HepG2 (cell line): ENCODE measurements at regions not wholly inside any gene's neighbourhood (a gene's known extent, or its start where the extent isn't known, plus 50 kb on each side); places are given as distances from the start of the nearest gene placed in this dataset.

Experiments
- ATAC-seq: fragments of 200-7000 bp; cut with Tn5 transposase; 3 replicates; pipeline ENCODE4 v1.9.1; 2020; ENCODE audit warnings: mild to moderate bottlenecking, moderate library complexity
- BruUV-seq: library from RNA; stranded (reverse); fragments of 400-500 nt; replicated peaks from 2 replicates; lab custom pipeline; 2021; lab: Mats Ljungman, UMichigan
- CTCF ChIA-PET: fragments of 300-600 bp; formaldehyde crosslinking; extraction: SDS; loops from one replicate; lab custom pipeline; 2021; ENCODE audit warnings: low total read pairs, inconsistent platforms, low intra/inter-chr PET ratio; lab: Yijun Ruan, JAX
- POLR2A ChIA-PET: fragments of 350-600 bp; sonication (Branson Sonifier 250); formaldehyde crosslinking; loops from one replicate; lab custom pipeline; 2020; ENCODE audit warnings: antibody characterized with exemption, inconsistent platforms; lab: Yijun Ruan, JAX
- DNase-seq: peaks from one replicate; pipeline ENCODE4 v3.0.0-alpha.2; 2015; ENCODE audit warnings: low spot score
- FAIRE-seq: peaks from 3 replicates; lab custom pipeline; 2011; peaks lifted over from hg19 to GRCh38; lab: Jason Lieb, UNC
- H2AFZ ChIP-seq: one replicate; pipeline ENCODE4 v1.6.1; 2011; ENCODE audit warnings: low read length, inconsistent platforms
- H3K27ac ChIP-seq: fragments of 300-600 bp; 3 replicates; pipeline ENCODE4 v1.8.0; 2011; ENCODE audit warnings: mixed run types, mild to moderate bottlenecking, mixed read lengths, low read length, inconsistent platforms; ENCODE audit not compliant: insufficient read depth; ENCODE audit errors: extremely low read length
- H3K27me3 ChIP-seq, 2 experiments: fragments of 200-600 bp in 1 of 2; 2 replicates in 1 of 2; 3 replicates in 1 of 2; pipeline versions ENCODE4 v1.6.0 to v1.8.0; 2011; ENCODE audit warnings: low read length in 2 of 2, mild to moderate bottlenecking in 2 of 2, moderate library complexity in 2 of 2, inconsistent platforms in 1 of 2; ENCODE audit not compliant: insufficient read depth in 2 of 2, control insufficient read depth in 1 of 2
- H3K36me3 ChIP-seq, 2 experiments: fragments of 200-600 bp in 1 of 2; replicated peaks in 1 of 2; 2 replicates in 1 of 2; 3 replicates in 1 of 2; pipeline versions ENCODE4 v1.5.1 to v1.8.0; 2011; ENCODE audit warnings: low read length in 2 of 2, inconsistent platforms in 1 of 2; ENCODE audit not compliant: insufficient read depth in 2 of 2, control insufficient read depth in 1 of 2
- H3K4me1 ChIP-seq: 2 replicates; pipeline ENCODE4 v1.5.1; 2012; ENCODE audit warnings: low read length, inconsistent platforms; ENCODE audit not compliant: insufficient read depth
- H3K4me2 ChIP-seq: 2 replicates; pipeline ENCODE4 v1.6.0; 2011; ENCODE audit warnings: low read depth, low read length, inconsistent platforms
- H3K4me3 ChIP-seq, 3 experiments: fragments of 200-600 bp in 1 of 3; sonication (generic), shearing (Covaris generic) in 1 of 3; replicated peaks in 1 of 3; 2 replicates each; pipeline ENCODE4 v1.5.1; 2011 to 2016; ENCODE audit warnings: low read length in 3 of 3, inconsistent platforms in 2 of 3, low read depth in 2 of 3, mild to moderate bottlenecking in 2 of 3, control low read depth in 1 of 3, mixed read lengths in 1 of 3; ENCODE audit not compliant: insufficient read depth in 1 of 3
- H3K79me2 ChIP-seq: one replicate; pipeline ENCODE4 v1.6.1; 2011; ENCODE audit warnings: low read length, inconsistent platforms; ENCODE audit not compliant: insufficient read depth
- H3K9ac ChIP-seq: 2 replicates; pipeline ENCODE4 v1.6.0; 2011; ENCODE audit warnings: mild to moderate bottlenecking, low read depth, low read length, inconsistent platforms; ENCODE audit not compliant: insufficient read depth
- H3K9me3 ChIP-seq: 2 replicates; pipeline ENCODE4 v1.5.1; 2012; ENCODE audit warnings: mild to moderate bottlenecking, low read length
- H4K20me1 ChIP-seq: 2 replicates; pipeline ENCODE4 v1.6.0; 2011; ENCODE audit warnings: inconsistent platforms, mild to moderate bottlenecking, low read length, moderate library complexity; ENCODE audit not compliant: insufficient read depth
- CAMTA2 ChIP-seq: sonication (generic); formaldehyde crosslinking; IDR thresholded peaks from 2 replicates; pipeline ENCODE4 v1.4.0; 2020; ENCODE audit warnings: mild to moderate bottlenecking, missing genetic modification reagents, borderline replicate concordance
- JDP2 ChIP-seq: sonication (generic); formaldehyde crosslinking; IDR thresholded peaks from 2 replicates; pipeline ENCODE4 v1.8.1; 2022; ENCODE audit warnings: missing genetic modification reagents, borderline replicate concordance
- KDM2A ChIP-seq: sonication (generic); formaldehyde crosslinking; IDR thresholded peaks from 2 replicates; pipeline ENCODE4 v1.4.0; 2020; ENCODE audit warnings: low read depth, missing genetic modification reagents, borderline replicate concordance
- KDM6A ChIP-seq: IDR thresholded peaks from 2 replicates; pipeline ENCODE4 v1.6.1; 2016; ENCODE audit warnings: low read depth
- MED8 ChIP-seq: sonication (generic); formaldehyde crosslinking; IDR thresholded peaks from 2 replicates; pipeline ENCODE4 v1.8.1; 2023; ENCODE audit warnings: mild to moderate bottlenecking, missing genetic modification reagents; ENCODE audit not compliant: insufficient replicate concordance
- SP5 ChIP-seq: IDR thresholded peaks from 2 replicates; pipeline ENCODE4 v1.6.1; 2016; ENCODE audit warnings: low read depth, borderline replicate concordance
- SRF ChIP-seq: IDR thresholded peaks from 2 replicates; pipeline ENCODE4 v1.6.1; 2011; ENCODE audit warnings: mild to moderate bottlenecking, low read depth, low read length, moderate library complexity
- SRSF1 ChIP-seq: fragments of 200-400 bp; formaldehyde crosslinking; optimal IDR thresholded peaks from 2 replicates; pipeline ENCODE3; 2017; ENCODE audit warnings: mild to moderate bottlenecking, low read depth, low read length, moderate library complexity
- THAP11 ChIP-seq: IDR thresholded peaks from 2 replicates; pipeline ENCODE4 v1.6.1; 2016; ENCODE audit warnings: missing biosample characterization, missing genetic modification reagents
- TOPORS ChIP-seq: sonication (generic); formaldehyde crosslinking; IDR thresholded peaks from 2 replicates; pipeline ENCODE4 v1.8.0; 2023; ENCODE audit warnings: mild to moderate bottlenecking, missing genetic modification reagents
- YEATS4 ChIP-seq: sonication (generic); formaldehyde crosslinking; IDR thresholded peaks from 2 replicates; pipeline ENCODE4 v1.4.0; 2020; ENCODE audit warnings: missing genetic modification reagents, borderline replicate concordance
- ZBTB38 ChIP-seq: sonication (generic); formaldehyde crosslinking; IDR thresholded peaks from 2 replicates; pipeline ENCODE4 v1.5.1; 2020; ENCODE audit warnings: mild to moderate bottlenecking, missing genetic modification reagents
- ZSCAN12 ChIP-seq: sonication (generic); formaldehyde crosslinking; IDR thresholded peaks from 2 replicates; pipeline ENCODE4 v1.9.0; 2021; ENCODE audit warnings: mild to moderate bottlenecking, missing genetic modification reagents
- WGBS: methylation state at CpG from one replicate; pipeline ENCODE4 v1.1.6; 2017; ENCODE audit warnings: low lambda C conversion rate; 5-methylcytosine and 5-hydroxymethylcytosine counted together
- in situ Hi-C: cut with HindIII; loops from 2 replicates; pipeline ENCODE4 v1.10.0; 2017; ENCODE audit warnings: low pct_unique_long_range_greater_than_20kb; ENCODE audit not compliant: extremely low pct_ligation_motif_present
- intact Hi-C: fragments of 100-400 bp; cut with micrococcal nuclease; formaldehyde crosslinking; loops from one replicate; pipeline ENCODE4 v1.10.0; 2022; ENCODE audit not compliant: unreplicated experiment
- TF ChIP-seq, protein P1 (sequence below): sonication (generic); formaldehyde crosslinking; IDR thresholded peaks from 2 replicates; pipeline ENCODE4 v1.4.0; 2020; ENCODE audit warnings: low read depth, mild to moderate bottlenecking, missing genetic modification reagents
- TF ChIP-seq, protein P2 (sequence below): sonication (generic); formaldehyde crosslinking; IDR thresholded peaks from 2 replicates; pipeline ENCODE4 v1.4.0; 2020; ENCODE audit warnings: missing genetic modification reagents
- TF ChIP-seq, protein P3 (sequence below): IDR thresholded peaks from 2 replicates; pipeline ENCODE4 v1.6.1; 2016
- TF ChIP-seq, protein P4 (sequence below): sonication (generic); formaldehyde crosslinking; IDR thresholded peaks from 2 replicates; pipeline ENCODE4 v1.8.0; 2022; ENCODE audit warnings: mild to moderate bottlenecking, missing genetic modification reagents, borderline replicate concordance
- TF ChIP-seq, protein P5 (sequence below): IDR thresholded peaks from 2 replicates; pipeline ENCODE4 v1.6.1; 2016

DNA sequence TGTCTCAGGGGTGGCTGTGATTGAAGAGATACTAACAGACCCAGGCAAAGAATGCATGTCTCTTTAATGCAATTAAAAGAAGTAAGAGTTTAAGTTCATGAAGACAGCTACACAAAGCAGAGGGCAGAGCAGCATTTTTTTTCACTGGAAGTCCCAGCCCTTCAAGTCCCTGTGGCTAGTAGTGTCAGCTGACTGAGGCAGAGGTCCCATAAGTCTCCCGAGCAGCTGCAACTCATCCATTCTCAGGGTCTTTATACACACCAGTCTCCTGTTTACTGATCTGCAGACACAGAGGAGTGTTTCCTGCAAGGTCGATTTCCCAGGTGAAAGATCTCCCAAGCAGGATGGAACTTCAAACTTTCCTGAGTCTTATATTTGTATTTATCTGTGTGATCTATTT, 169.4 kb upstream of the GLRA1 start (continued):
- TF ChIP-seq, protein P1, sequence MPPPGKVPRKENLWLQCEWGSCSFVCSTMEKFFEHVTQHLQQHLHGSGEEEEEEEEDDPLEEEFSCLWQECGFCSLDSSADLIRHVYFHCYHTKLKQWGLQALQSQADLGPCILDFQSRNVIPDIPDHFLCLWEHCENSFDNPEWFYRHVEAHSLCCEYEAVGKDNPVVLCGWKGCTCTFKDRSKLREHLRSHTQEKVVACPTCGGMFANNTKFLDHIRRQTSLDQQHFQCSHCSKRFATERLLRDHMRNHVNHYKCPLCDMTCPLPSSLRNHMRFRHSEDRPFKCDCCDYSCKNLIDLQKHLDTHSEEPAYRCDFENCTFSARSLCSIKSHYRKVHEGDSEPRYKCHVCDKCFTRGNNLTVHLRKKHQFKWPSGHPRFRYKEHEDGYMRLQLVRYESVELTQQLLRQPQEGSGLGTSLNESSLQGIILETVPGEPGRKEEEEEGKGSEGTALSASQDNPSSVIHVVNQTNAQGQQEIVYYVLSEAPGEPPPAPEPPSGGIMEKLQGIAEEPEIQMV = no peak
- TF ChIP-seq ZSCAN12 (no peak), SRSF1 (no peak), TOPORS (CRISPR knock-in tag) (no peak)
- TF ChIP-seq, all 625 proteins: peak for 0

DNA sequence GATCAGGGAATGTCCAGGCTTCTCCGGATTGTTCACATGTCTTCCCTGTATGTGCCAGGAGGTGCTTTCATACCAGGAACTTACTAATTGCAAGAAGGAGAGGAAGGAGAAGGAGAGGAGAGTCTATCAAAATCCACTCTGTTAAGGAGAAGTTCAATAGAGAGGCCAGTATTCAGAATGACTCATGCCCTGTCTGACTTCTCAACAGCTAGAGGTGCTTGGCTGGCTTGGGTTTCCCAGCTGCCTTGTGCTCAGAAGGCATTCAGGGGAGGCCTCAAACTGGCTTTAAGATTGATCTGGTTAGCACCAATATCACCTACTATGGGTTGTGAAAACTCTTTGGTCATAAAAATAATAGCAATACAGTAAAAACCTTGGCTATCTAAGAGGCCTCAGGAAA, 167.9 kb upstream of the GLRA1 start:
- Histone ChIP-seq H3K27me3 (no peaks in the 10 kb centered on the region), H3K9ac (no peak overlapping the region), H2AFZ (no peak overlapping the region), H3K4me1 (no peaks in the 10 kb centered on the region), H3K36me3 (no peaks in the 10 kb centered on the region), H3K27ac (no peak overlapping the region), H3K4me2 (no peak overlapping the region), H3K9me3 (no peaks in the 10 kb centered on the region), H3K4me3 (no peak overlapping the region), H4K20me1 (no peaks in the 10 kb centered on the region), H3K79me2 (no peaks in the 10 kb centered on the region)
- in situ Hi-C loops (no loop called here), intact Hi-C loops (no loop called here)
- POLR2A ChIA-PET = no interaction called here
- FAIRE-seq (no peak), DNase-seq (no peak), ATAC-seq (no peak)
- no TSS peak for BruUV-seq
- CTCF ChIA-PET = no interaction called here
- WGBS = 0% methylated on average over 1 of the region's 1 CpG
- TF ChIP-seq YEATS4 (CRISPR knock-in tag) (no peak), JDP2 (CRISPR knock-in tag) (no peak), KDM6A (CRISPR knock-in tag) (no peak), CAMTA2 (CRISPR knock-in tag) (no peak), KDM2A (CRISPR knock-in tag) (no peak), ZBTB38 (no peak), THAP11 (CRISPR knock-in tag) (no peak), SP5 (no peak), SRF (no peak), MED8 (CRISPR knock-in tag) (no peak)
- TF ChIP-seq, protein P2, sequence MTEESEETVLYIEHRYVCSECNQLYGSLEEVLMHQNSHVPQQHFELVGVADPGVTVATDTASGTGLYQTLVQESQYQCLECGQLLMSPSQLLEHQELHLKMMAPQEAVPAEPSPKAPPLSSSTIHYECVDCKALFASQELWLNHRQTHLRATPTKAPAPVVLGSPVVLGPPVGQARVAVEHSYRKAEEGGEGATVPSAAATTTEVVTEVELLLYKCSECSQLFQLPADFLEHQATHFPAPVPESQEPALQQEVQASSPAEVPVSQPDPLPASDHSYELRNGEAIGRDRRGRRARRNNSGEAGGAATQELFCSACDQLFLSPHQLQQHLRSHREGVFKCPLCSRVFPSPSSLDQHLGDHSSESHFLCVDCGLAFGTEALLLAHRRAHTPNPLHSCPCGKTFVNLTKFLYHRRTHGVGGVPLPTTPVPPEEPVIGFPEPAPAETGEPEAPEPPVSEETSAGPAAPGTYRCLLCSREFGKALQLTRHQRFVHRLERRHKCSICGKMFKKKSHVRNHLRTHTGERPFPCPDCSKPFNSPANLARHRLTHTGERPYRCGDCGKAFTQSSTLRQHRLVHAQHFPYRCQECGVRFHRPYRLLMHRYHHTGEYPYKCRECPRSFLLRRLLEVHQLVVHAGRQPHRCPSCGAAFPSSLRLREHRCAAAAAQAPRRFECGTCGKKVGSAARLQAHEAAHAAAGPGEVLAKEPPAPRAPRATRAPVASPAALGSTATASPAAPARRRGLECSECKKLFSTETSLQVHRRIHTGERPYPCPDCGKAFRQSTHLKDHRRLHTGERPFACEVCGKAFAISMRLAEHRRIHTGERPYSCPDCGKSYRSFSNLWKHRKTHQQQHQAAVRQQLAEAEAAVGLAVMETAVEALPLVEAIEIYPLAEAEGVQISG = no peak
- TF ChIP-seq, protein P3, sequence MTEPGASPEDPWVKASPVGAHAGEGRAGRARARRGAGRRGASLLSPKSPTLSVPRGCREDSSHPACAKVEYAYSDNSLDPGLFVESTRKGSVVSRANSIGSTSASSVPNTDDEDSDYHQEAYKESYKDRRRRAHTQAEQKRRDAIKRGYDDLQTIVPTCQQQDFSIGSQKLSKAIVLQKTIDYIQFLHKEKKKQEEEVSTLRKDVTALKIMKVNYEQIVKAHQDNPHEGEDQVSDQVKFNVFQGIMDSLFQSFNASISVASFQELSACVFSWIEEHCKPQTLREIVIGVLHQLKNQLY = no peak
- TF ChIP-seq, protein P4, sequence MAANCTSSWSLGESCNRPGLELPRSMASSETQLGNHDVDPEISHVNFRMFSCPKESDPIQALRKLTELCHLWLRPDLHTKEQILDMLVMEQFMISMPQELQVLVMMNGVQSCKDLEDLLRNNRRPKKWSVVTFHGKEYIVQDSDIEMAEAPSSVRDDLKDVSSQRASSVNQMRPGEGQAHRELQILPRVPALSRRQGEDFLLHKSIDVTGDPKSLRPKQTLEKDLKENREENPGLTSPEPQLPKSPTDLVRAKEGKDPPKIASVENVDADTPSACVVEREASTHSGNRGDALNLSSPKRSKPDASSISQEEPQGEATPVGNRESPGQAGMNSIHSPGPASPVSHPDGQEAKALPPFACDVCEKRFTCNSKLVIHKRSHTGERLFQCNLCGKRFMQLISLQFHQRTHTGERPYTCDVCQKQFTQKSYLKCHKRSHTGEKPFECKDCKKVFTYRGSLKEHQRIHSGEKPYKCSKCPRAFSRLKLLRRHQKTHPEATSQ = no peak
- TF ChIP-seq, protein P5, sequence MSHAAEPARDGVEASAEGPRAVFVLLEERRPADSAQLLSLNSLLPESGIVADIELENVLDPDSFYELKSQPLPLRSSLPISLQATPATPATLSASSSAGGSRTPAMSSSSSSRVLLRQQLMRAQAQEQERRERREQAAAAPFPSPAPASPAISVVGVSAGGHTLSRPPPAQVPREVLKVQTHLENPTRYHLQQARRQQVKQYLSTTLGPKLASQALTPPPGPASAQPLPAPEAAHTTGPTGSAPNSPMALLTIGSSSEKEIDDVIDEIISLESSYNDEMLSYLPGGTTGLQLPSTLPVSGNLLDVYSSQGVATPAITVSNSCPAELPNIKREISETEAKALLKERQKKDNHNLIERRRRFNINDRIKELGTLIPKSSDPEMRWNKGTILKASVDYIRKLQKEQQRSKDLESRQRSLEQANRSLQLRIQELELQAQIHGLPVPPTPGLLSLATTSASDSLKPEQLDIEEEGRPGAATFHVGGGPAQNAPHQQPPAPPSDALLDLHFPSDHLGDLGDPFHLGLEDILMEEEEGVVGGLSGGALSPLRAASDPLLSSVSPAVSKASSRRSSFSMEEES = no peak
